ENCODE measurements at regions not wholly inside any gene's neighbourhood (a gene's known extent, or its start where the extent isn't known, plus 50 kb on each side); places are given as distances from the start of the nearest gene placed in this dataset.

GRCh38 chr10:92747066-92747465 lies 57.3 kb downstream of the HHEX start:
- no peak for DNase-seq

GRCh38 chr10:92747600-92747999 lies 57.8 kb downstream of the HHEX start:
- no peak for DNase-seq

DNA sequence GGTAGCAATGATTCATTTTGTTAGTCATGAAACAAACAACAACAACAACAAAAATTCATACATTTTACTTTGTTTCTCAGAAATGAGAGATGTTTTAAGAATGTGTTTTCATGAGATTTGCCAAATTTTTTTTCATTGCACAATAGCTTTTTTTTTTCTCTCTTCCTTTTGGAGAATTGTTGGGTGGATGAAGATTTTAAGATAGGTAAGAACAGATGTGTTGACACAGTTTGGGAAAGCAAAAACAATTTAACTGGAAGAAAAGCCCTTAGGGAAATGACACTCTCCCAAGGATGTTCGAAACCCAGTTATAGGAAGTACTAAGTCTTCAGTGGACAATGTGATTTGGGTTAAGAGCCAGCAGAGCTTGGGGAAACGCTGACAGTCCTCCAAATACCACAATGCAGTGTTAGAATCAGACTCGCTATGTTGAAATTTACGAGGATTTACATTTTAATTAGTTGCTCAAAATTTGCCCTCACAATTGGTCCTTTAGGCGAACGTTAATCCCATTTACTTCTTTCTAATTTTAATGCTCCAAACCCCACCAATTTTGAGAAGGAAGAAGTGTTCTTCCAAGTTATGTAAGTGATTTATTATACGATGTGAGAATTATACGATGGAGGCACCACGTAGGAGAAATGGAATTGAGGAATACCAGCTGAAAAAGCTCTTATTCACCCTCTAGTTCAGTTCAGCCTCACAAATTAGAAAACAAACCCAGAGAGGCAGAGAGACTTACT lies 61.2 kb downstream of the HHEX start:
- DNase-seq, result peak; percentile 57

DNA sequence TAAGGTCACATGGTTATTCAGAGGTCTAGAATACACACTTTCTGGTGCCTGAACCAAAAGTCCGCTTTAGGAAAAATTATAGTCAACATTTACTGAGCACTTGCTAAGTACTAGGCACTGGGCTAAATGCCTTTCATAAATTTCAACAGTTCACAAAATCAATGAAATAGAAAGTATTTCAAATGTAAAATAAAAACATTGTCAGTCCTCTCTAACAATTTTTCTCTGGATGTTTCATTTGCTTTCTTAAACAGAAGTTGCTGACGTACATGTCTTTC lies 61.7 kb downstream of the HHEX start:
- no peak for DNase-seq

DNA sequence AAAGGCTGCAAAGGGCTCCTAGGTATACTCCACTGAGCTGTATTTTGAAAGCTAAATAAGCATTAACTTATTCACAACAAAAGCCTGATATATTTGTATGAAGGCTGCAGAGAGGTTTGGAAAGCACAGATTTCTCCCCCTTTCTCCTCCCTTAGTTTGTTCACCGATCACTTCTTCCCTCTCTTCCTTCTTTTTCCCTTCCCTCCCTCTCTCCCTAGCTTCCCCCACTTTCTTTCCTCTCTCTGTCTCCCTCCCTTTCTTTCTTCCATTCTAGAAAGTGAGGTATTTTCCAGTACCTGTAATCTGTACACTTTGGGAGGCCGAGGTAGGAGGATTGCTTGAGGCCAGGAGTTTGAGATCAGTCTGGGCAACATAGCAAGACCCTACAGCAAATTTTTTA lies 62.1 kb downstream of the HHEX start:
- no peak for DNase-seq

DNA sequence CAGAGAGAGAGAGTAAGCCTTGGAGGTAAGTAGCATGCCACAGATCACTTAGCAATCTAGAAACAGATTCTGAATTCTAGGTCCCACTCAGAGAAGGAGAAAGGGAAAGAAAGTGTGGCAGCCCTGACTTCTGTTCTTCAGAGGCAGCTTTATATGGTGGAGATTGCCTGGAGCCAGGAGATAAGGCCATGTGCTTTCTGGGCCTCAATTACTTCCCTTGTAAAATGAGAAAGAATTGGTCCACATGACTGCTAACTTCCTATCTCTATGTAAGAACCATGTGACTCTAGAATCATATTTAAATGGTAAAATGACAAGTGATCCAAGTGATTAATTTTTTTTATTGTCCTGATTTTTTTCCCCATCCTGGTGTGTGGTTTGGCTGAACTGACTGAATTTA lies 64.1 kb downstream of the HHEX start:
- DNase-seq, result no peak

DNA sequence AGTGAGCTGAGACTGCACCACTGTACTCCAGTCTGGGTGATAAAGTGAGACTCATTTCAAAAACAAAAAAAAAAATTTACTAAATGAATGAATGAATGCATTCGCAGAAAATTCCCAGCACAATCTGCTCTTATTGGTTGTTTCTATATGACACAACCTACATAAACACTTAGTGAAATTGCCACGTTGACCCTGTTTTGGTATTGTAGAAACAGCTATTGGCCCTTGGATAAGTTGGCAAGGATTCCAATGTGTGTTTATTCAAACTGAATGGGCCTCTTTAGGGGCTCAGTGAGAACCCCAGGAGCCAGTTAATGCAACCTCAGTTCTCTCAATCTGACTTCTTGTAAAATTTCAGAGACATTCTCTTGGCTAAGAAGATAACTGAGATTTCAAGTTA lies 66.0 kb downstream of the HHEX start:
- no peak for DNase-seq

DNA sequence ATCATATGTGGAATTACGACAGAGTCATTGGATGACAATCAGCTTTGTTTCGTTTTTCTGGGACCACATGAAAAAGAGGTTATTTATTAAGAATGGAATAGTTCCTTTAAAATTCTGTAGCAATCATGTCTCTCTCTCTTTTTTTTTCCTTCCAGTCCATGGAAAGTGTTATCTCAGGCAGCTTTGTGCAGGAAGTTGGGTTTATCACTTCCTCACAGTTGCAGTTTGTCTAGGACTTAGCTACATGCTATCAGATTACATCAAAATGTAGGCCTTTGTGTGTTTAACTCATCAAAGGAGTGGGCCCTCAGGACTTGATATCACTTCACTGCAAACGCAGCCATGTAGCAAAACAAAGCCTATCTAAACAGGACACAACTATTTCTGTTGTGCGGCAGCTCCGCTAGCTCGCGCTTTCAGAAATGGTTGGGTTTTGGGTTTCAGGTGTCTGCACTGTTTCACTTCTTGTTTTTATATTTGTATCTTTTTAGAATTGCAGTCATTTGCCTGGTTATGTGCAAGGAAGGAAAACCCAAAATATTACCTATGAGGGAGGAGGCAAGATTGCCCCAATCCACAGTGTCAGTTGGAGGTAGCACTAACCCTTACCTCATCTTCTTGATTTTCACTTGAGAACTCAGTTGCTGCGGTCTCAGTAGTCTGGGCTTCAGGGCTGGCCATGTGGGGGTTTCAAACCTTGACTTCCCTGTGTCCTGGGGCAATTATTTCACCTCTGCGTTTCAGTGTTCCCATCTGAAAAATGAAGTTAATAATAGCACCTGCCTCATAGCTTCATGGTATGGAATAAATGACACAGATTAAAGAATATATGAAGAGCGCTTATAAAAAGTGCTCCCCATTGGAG lies 66.7 kb downstream of the HHEX start:
- DNase-seq, result peak; percentile 5

DNA sequence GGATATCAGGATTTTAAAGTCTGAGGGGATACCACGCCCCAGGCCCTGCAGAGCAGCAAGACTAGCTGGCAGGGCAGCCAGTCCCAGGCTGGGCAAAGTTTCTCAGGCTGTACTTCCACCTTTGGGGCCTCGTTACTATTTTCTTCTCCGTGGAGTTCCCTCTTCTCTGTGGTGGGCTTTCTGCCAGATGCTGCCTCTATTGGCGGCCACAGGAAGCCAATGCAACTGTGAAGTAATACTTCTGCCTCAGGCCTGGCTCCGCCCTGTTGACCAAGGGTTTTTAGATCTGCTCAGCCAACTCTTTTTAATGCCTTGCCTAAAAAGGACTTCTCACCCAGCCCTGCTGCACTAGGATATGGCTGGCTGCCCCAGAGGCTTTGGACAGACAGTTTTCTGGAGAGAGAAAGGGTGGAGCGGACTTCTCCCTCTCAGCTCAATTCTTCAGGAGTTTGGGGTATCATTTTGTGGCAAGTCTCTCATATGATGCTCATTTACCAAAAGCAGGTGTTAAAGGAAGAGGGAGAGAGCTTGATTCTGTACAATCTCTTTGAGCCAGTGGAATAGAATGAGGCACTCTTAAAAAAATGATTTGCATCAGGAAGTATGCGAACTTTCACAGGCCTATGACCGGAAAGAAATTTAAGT lies 67.4 kb downstream of the HHEX start:
- peak; percentile 82 for DNase-seq

DNA sequence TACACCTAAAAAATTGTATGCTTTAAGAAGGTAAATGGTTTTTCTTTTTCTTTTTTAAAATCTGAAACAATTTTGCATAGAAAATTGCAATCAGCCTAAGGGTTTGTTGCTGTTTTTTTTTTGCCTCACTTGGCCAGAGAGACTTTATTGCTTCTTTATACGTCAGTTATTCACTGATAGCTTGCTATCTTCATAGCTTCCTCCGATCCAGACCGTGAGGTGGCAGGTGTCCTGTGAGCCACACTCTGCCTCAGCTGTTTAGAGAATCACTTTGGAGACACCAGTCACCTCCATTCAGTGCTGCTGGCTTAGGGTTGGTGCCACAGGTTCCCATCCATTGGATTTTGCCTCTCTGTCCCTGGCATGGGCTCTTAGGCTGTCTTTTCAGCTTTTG lies 68.0 kb downstream of the HHEX start:
- DNase-seq, result no peak

GRCh38 chr10:92758594-92758993 lies 68.8 kb downstream of the HHEX start:
- no peak for DNase-seq

- peak; percentile 71 for DNase-seq
These were observed 70.9 kb downstream of the HHEX start for GRCh38 chr10:92760609-92761008.

DNA sequence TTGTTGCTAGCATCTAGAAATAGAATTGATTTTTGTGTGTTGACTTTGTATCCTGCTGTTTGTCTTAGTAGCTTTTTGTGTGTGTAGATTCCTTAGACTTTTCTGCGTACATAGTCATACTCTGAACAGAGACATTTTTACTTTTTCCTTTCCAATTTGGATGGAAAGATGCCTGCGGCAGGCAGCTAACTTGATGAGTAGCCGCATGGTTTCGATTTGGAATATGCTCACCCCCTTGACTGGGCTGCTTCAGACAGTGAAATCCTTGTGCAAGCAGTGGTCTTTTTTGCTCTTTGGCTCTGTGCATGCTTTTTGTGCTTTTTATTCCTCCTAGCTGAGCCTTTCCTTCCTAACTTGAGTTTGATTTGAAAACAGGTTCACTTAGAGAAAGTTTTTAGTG lies 71.8 kb downstream of the HHEX start:
- DNase-seq, result no peak

- DNase-seq, result no peak
These were observed 73.9 kb downstream of the HHEX start for GRCh38 chr10:92763634-92764155.

DNA sequence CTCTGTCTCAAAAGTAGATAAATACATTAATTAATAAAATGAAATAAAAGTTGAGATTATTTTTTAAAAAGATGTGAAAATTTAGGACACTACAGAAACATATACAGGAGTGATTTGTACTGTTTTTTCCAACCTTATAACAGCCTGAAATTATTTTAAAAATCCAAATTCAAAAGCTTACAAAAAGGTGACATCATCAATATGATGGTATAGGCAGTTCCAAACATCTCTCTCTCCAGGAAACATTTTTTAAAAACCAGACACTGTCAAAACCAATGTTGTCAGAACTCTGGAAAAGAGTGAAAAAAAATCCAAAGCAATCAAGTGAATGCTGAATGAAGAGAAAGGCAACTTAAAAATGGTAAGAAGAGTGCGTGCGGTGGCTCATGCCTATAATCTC lies 76.7 kb downstream of the HHEX start:
- no peak for DNase-seq

DNA sequence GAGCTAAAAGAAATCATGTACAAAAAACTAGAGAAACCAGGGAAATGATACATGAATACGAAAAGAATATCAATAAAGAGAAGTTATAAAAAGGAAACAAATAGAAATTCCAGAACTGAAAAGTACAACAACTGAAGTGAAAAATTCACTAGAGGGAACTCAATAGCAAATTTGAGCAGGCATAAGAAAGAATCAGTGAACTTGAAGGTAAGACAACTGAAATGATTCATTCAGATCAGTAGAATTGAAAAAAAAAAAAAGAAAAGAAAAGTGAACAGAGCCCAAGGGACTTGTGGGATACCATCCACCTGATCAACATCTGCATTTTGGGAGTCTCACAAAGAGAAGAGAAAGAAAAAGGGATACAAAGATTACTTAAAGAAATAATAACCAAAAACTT lies 78.3 kb downstream of the HHEX start:
- DNase-seq, result no peak

- no peak for DNase-seq
These were observed 74.5 kb upstream of the EXOC6 start for GRCh38 chr10:92773776-92774175.

- DNase-seq, result peak; percentile 13
These were observed 70.2 kb upstream of the EXOC6 start for GRCh38 chr10:92778091-92778490.

DNA sequence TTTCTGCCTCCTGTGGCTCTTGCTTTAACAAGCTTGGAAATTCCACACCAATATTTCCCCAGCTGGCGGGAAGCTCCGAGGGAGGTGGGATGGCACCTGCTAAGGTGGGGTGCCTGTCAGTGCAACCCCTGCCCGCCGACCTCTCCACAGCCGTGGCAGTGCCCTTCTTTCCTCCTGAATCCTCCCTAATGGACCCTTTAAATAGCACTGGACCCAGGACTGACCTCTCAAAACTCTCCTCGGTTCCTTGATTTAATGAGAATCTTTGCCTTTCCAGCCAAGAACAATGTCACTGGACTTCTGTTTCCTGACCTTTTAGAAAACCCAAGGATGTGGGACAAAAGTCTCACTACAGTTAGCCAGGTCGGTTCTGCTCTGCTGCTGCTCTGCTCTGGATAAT lies 63.2 kb upstream of the EXOC6 start:
- DNase-seq, result no peak

DNA sequence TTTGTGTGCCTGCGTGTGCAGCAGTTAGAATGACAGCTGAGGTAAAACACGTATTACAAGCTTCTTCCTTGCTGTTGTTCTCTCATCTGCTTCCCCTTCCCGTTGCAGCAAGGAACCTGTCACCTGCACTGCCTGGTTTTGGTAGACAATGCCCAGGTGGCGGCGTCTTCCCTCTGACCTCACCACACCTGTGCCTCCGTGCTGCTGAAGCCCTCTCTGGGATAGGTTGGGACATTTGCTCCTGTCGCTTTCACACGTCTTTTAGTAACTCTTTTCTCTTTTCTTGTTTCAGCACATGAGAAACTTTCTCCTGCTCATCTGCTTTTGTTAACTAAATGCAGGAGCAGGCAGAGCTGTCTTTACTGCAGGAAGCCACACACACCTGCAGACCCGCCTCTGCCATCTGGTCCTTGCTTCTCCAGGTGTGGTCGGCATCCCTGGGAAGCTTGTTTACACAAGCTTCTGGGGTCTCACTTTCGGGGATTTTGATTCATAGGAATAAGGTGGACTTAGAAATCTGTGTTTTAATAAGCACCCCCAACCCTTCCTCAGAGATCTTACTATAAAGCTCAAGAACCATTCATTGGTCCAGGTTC lies 60.7 kb upstream of the EXOC6 start:
- DNase-seq, result no peak

GRCh38 chr10:92789067-92789466 lies 59.3 kb upstream of the EXOC6 start:
- no peak for DNase-seq

DNA sequence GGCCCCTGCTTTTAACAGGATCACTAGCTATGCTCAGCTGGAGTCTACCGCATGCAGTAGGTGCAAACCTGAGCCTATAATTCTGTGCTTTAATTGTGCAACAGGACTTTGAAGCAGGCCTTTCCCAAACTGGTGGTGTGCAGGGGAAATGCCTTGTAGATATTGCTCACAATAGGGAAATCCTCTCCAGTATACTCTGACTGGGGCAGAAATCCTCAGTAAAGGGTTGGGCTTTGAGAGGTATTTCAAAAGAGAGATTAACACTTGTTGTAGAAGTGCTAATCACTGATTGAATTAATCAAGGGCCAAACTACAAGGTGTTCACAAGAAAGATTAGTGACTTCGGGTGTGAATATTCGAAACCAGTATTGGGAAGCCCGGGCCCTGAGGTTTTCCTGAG lies 58.5 kb upstream of the EXOC6 start:
- no peak for DNase-seq

DNA sequence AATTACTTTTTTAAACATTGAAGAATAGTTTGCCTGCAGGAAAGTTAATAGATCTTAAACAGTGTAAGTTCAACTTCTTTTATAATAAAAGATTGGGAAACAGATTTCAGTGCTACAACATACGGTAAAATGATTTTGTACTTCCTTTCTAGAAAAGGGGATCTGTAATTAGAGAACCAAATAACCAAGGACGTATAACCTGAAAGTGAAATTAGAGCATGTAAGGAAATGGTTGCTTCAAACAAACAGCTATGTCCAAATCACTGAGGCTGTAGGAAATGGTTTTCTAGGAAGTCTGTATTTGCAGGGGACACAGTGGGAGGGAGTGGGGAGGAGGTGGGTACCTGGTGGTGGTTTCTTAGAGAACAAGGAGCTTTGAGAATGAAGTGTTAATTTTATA lies 57.9 kb upstream of the EXOC6 start:
- no peak for DNase-seq

DNA sequence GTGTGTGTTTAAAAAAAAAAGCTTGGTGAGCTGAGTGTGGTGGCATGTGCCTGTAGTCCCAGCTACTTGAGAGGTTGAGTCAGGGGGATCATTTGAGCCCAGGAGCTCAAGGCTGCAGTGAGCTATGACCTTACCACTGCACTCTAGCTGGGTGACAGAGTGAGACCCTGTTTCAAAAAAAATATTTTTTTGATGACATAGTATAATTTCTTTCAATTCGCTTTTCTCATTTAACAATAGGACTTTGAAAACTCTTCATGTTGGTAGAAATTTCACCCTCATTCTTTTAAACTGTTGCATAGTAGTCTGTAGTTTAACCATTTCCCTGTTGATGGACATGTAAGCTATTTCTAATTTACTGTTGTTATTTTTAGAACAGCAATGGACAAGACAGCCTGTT lies 55.7 kb upstream of the EXOC6 start:
- no peak for DNase-seq

All from HCEC 1CT (cell line).